H1 (cell line): ENCODE measurements at regions not wholly inside any gene's neighbourhood (a gene's known extent, or its start where the extent isn't known, plus 50 kb on each side); places are given as distances from the start of the nearest gene placed in this dataset.

Source experiments
- CTCF ChIA-PET: fragments of 300-600 bp; sonication (Branson Sonifier 250); formaldehyde crosslinking; loops from one replicate; lab custom pipeline; 2021; ENCODE audit not compliant: partially characterized antibody; lab: Charles Lee
- POLR2A ChIA-PET: fragments of 300-600 bp; sonication (Branson Sonifier 250); formaldehyde crosslinking; loops from one replicate; lab custom pipeline; 2021; ENCODE audit warnings: inconsistent platforms; ENCODE audit not compliant: partially characterized antibody; lab: Charles Lee
- DNase-seq, 2 experiments: peaks; one replicate each; pipeline versions ENCODE4 v3.0.0 to v3.0.0-alpha.2; 2010 to 2022; ENCODE audit warnings: low spot score in 2 of 2, low read depth in 1 of 2, mixed read lengths in 1 of 2
- FAIRE-seq: peaks from 2 replicates; lab custom pipeline; 2011; peaks lifted over from hg19 to GRCh38; lab: Jason Lieb, UNC
- H2AFZ ChIP-seq: 2 replicates; pipeline ENCODE4 v1.8.1; 2012; ENCODE audit warnings: low read length, inconsistent platforms
- H2AK5ac ChIP-seq: 2 replicates; pipeline ENCODE4 v1.6.1; 2013; ENCODE audit warnings: low read depth, low read length
- H2BK120ac ChIP-seq: replicated peaks from 2 replicates; pipeline ENCODE3; 2013; ENCODE audit warnings: low read depth, low read length, inconsistent platforms
- H2BK12ac ChIP-seq: 2 replicates; pipeline ENCODE4 v1.6.1; 2013; ENCODE audit warnings: low read depth, low read length
- H2BK15ac ChIP-seq: 2 replicates; pipeline ENCODE4 v1.6.1; 2013; ENCODE audit warnings: low read length
- H2BK20ac ChIP-seq: 2 replicates; pipeline ENCODE4 v1.6.1; 2013; ENCODE audit warnings: low read length
- H2BK5ac ChIP-seq: 2 replicates; pipeline ENCODE4 v1.6.1; 2013; ENCODE audit warnings: low read depth, low read length
- H3K14ac ChIP-seq: 2 replicates; pipeline ENCODE4 v1.6.1; 2013; ENCODE audit warnings: inconsistent platforms; ENCODE audit not compliant: insufficient read length
- H3K18ac ChIP-seq: 2 replicates; pipeline ENCODE4 v1.6.1; 2013; ENCODE audit warnings: low read length; ENCODE audit errors: extremely low read depth
- H3K23ac ChIP-seq: 2 replicates; pipeline ENCODE4 v1.6.1; 2013; ENCODE audit warnings: inconsistent platforms; ENCODE audit not compliant: insufficient read length
- H3K23me2 ChIP-seq: 2 replicates; pipeline ENCODE4 v1.6.1; 2013; ENCODE audit warnings: low read depth, low read length
- H3K27ac ChIP-seq: 2 replicates; pipeline ENCODE4 v1.6.1; 2011; ENCODE audit warnings: low read depth, low read length, inconsistent platforms
- H3K27me3 ChIP-seq, 4 experiments: replicated peaks in 1 of 4; 1 replicate in 1 of 4; 2 replicates in 3 of 4; pipeline versions ENCODE4 v1.6.1 to v1.8.1; 2011 to 2013; ENCODE audit warnings: low read length in 3 of 4, mild to moderate bottlenecking in 3 of 4, inconsistent platforms in 2 of 4, mixed read lengths in 2 of 4, moderate library complexity in 1 of 4; ENCODE audit not compliant: control insufficient read depth in 3 of 4, insufficient read depth in 3 of 4; ENCODE audit errors: extremely low read depth in 1 of 4
- H3K36me3 ChIP-seq, 4 experiments: 2 replicates each; pipeline versions ENCODE4 v1.6.1 to v1.8.1; 2011 to 2013; ENCODE audit warnings: mild to moderate bottlenecking in 4 of 4, low read length in 3 of 4, moderate library complexity in 2 of 4, control low read depth in 1 of 4, inconsistent platforms in 1 of 4; ENCODE audit not compliant: insufficient read depth in 4 of 4, control insufficient read depth in 2 of 4
- H3K4ac ChIP-seq: replicated peaks from 2 replicates; pipeline ENCODE3; 2013; ENCODE audit warnings: low read length, low read depth, mixed read lengths, inconsistent platforms; ENCODE audit not compliant: insufficient read length
- H3K4me1 ChIP-seq, 4 experiments: replicated peaks in 1 of 4; 1 replicate in 1 of 4; 2 replicates in 3 of 4; pipeline versions ENCODE4 v1.6.1 to v1.8.1; 2011 to 2013; ENCODE audit warnings: low read length in 3 of 4, inconsistent platforms in 2 of 4, mixed read lengths in 1 of 4; ENCODE audit not compliant: insufficient read depth in 4 of 4, control insufficient read depth in 3 of 4
- H3K4me2 ChIP-seq, 2 experiments: 2 replicates each; pipeline versions ENCODE4 v1.6.1 to v1.8.1; 2011 to 2013; ENCODE audit warnings: low read depth in 2 of 2, low read length in 2 of 2, control low read depth in 1 of 2, inconsistent platforms in 1 of 2, mild to moderate bottlenecking in 1 of 2; ENCODE audit not compliant: insufficient read depth in 1 of 2
- H3K4me3 ChIP-seq, 4 experiments: fragments of 200-600, 300-600 bp in 1 of 4; sonication (generic), shearing (Covaris generic), sonication (Bioruptor Twin) in 1 of 4; 2 replicates each; pipeline versions ENCODE4 v1.5.1 to v1.8.1; 2011 to 2016; ENCODE audit warnings: low read length in 4 of 4, low read depth in 3 of 4, control low read depth in 2 of 4, inconsistent platforms in 2 of 4, mild to moderate bottlenecking in 2 of 4, mixed read lengths in 1 of 4, moderate library complexity in 1 of 4; ENCODE audit not compliant: insufficient read depth in 2 of 4; ENCODE audit errors: extremely low read depth in 1 of 4
- H3K56ac ChIP-seq: replicated peaks from 2 replicates; pipeline ENCODE3; 2013; ENCODE audit warnings: low read depth, mild to moderate bottlenecking, mixed read lengths, low read length, inconsistent platforms; ENCODE audit not compliant: insufficient read length
- H3K79me1 ChIP-seq: 2 replicates; pipeline ENCODE4 v1.6.1; 2013; ENCODE audit warnings: low read depth, low read length, control low read depth
- H3K79me2 ChIP-seq, 2 experiments: 2 replicates each; pipeline versions ENCODE4 v1.6.1 to v1.8.1; 2012 to 2013; ENCODE audit warnings: low read length in 2 of 2, mild to moderate bottlenecking in 2 of 2, inconsistent platforms in 1 of 2; ENCODE audit not compliant: insufficient read depth in 2 of 2, control insufficient read depth in 1 of 2
- H3K9ac ChIP-seq, 4 experiments: replicated peaks in 1 of 4; 1 replicate in 1 of 4; 2 replicates in 3 of 4; pipeline versions ENCODE4 v1.6.1 to v1.8.1; 2011 to 2013; ENCODE audit warnings: low read depth in 3 of 4, low read length in 3 of 4, control low read depth in 2 of 4, mild to moderate bottlenecking in 2 of 4, moderate library complexity in 2 of 4, inconsistent platforms in 1 of 4; ENCODE audit errors: extremely low read depth in 1 of 4
- H3K9me3 ChIP-seq, 2 experiments: 2 replicates each; pipeline versions ENCODE4 v1.6.1 to v1.8.1; 2012 to 2013; ENCODE audit warnings: mild to moderate bottlenecking in 2 of 2, moderate library complexity in 2 of 2, control low read depth in 1 of 2, inconsistent platforms in 1 of 2, low read depth in 1 of 2, low read length in 1 of 2, mixed read lengths in 1 of 2; ENCODE audit not compliant: insufficient read depth in 2 of 2
- H4K20me1 ChIP-seq, 2 experiments: replicated peaks in 1 of 2; 2 replicates each; pipeline versions ENCODE3 to v1.8.1; 2011 to 2013; ENCODE audit warnings: inconsistent platforms in 2 of 2, low read length in 2 of 2, mild to moderate bottlenecking in 1 of 2; ENCODE audit not compliant: insufficient read depth in 2 of 2, control insufficient read depth in 1 of 2
- H4K5ac ChIP-seq: 2 replicates; pipeline ENCODE4 v1.6.1; 2013; ENCODE audit warnings: low read length, low read depth, mixed read lengths, inconsistent platforms; ENCODE audit not compliant: insufficient read length
- H4K8ac ChIP-seq: 2 replicates; pipeline ENCODE4 v1.8.0; 2013; ENCODE audit warnings: mild to moderate bottlenecking, moderate library complexity, low read length, inconsistent platforms; ENCODE audit not compliant: insufficient read depth; ENCODE audit errors: extremely low read depth
- H4K91ac ChIP-seq: replicated peaks from 2 replicates; pipeline ENCODE3; 2013; ENCODE audit warnings: low read length, mixed read lengths, inconsistent platforms; ENCODE audit not compliant: insufficient read length
- ATF3 ChIP-seq: IDR thresholded peaks from 2 replicates; pipeline ENCODE4 v1.6.1; 2011; ENCODE audit warnings: low read depth, mild to moderate bottlenecking, low read length; ENCODE audit not compliant: insufficient read depth
- CBX8 ChIP-seq: fragments of 300-800, 300-1000 bp; sonication (generic); IDR thresholded peaks from 2 replicates; pipeline ENCODE4 v1.7.1; 2016; ENCODE audit warnings: low read depth, low read length, borderline replicate concordance
- CHD2 ChIP-seq: IDR thresholded peaks from 2 replicates; pipeline ENCODE4 v1.6.1; 2012; ENCODE audit warnings: low read length, improper control_type of control experiment
- E2F6 ChIP-seq: IDR thresholded peaks from 2 replicates; pipeline ENCODE4 v1.6.1; 2012; ENCODE audit warnings: inconsistent platforms
- EGR1 ChIP-seq: IDR thresholded peaks from 2 replicates; pipeline ENCODE4 v1.6.1; 2011; ENCODE audit warnings: low read depth, low read length, borderline replicate concordance
- JUN ChIP-seq: IDR thresholded peaks from 2 replicates; pipeline ENCODE4 v1.6.1; 2011; ENCODE audit warnings: low read depth, mild to moderate bottlenecking, improper control_type of control experiment, low read length
- MAX ChIP-seq: IDR thresholded peaks from 2 replicates; pipeline ENCODE4 v1.6.1; 2012; ENCODE audit warnings: inconsistent platforms
- POU5F1 ChIP-seq: IDR thresholded peaks from 2 replicates; pipeline ENCODE4 v1.6.1; 2011; ENCODE audit warnings: low read depth, mild to moderate bottlenecking, low read length, moderate library complexity
- SAP30 ChIP-seq: fragments of 300-600 bp; sonication (generic); IDR thresholded peaks from 2 replicates; pipeline ENCODE4 v1.7.1; 2012; ENCODE audit warnings: low read length, moderate library complexity, mild to moderate bottlenecking, inconsistent platforms; ENCODE audit not compliant: insufficient read depth, insufficient replicate concordance
- SIN3A ChIP-seq, 2 experiments: IDR thresholded peaks in 1 of 2; conservative IDR thresholded peaks in 1 of 2; 2 replicates each; pipeline ENCODE4 v1.6.1; 2011 to 2012; ENCODE audit warnings: low read length in 2 of 2, improper control_type of control experiment in 1 of 2, low read depth in 1 of 2, mild to moderate bottlenecking in 1 of 2
- ZNF274 ChIP-seq: IDR thresholded peaks from 2 replicates; pipeline ENCODE4 v1.7.0; 2012; ENCODE audit warnings: low read length, borderline replicate concordance; ENCODE audit errors: extremely low read depth
- WGBS, 2 experiments: shearing (Covaris generic) in 1 of 2; methylation state at CpG; one replicate each; pipeline versions ENCODE4 v1.1.6 to v1.1.7; 2013 to 2015; ENCODE audit warnings: low lambda C conversion rate in 2 of 2, mixed read lengths in 2 of 2, inconsistent platforms in 1 of 2, low coverage in 1 of 2, missing lambda C conversion rate in 1 of 2; ENCODE audit not compliant: insufficient replicate concordance in 2 of 2, insufficient coverage in 1 of 2, insufficient read length in 1 of 2; ENCODE audit errors: extremely low coverage in 1 of 2, missing lambda C conversion rate in 1 of 2; 5-methylcytosine and 5-hydroxymethylcytosine counted together

GRCh38 chr3:145737952-145738351 lies 423.0 kb downstream of the PLOD2 start:
- Histone ChIP-seq H2BK5ac (no peak overlapping the region), H3K27me3 (no peaks in the 10 kb centered on the region), H3K56ac (no peak overlapping the region), H3K4me2 (no peak overlapping the region), H3K4ac (no peak overlapping the region), H2BK15ac (no peak overlapping the region), H3K36me3 (no peaks in the 10 kb centered on the region), H3K4me1 (no peaks in the 10 kb centered on the region), H4K20me1 (no peaks in the 10 kb centered on the region), H3K9ac (no peak overlapping the region), H3K18ac (no peak overlapping the region), H3K79me2 (no peaks in the 10 kb centered on the region), H3K23me2 (no peaks in the 10 kb centered on the region), H2AK5ac (no peak overlapping the region), H3K27ac (no peak overlapping the region), H2BK120ac (no peak overlapping the region), H4K5ac (no peak overlapping the region), H3K9me3 (0 out of 4 replicates have a peak, but pooled peaks cover 0 to 2% of the 10 kb centered on the region in 2 experiments), H2BK12ac (no peak overlapping the region), H4K8ac (no peak overlapping the region), H3K23ac (no peak overlapping the region), H4K91ac (no peak overlapping the region), H3K79me1 (no peaks in the 10 kb centered on the region), H2BK20ac (no peak overlapping the region), H3K4me3 (no peak overlapping the region), H3K14ac (no peak overlapping the region), H2AFZ (no peak overlapping the region)
- TF ChIP-seq POU5F1 (no peak), ZNF274 (no peak), MAX (no peak), SIN3A (conservative IDR thresholded peaks at IDR 0.05 in 1 of 2, IDR thresholded peaks at IDR 0.05 in 1 of 2; ENCODE audit: low read depth in 1 of 2, low read length in 2 of 2) (no peak), CBX8 (no peak), SAP30 (no peak), E2F6 (no peak), JUN (no peak), EGR1 (no peak), CHD2 (no peak), ATF3 (no peak)
- WGBS, 2 experiments, result 88% methylated on average over 1 of the region's 1 CpG; no CpG with 5 or more reads in 1 of the 2 experiments
- ChIA-PET POLR2A (no interaction called here), CTCF (no interaction called here)
- DNase-seq (no peak), FAIRE-seq (no peak)
